WTC11 (cell line): ENCODE measurements at regions not wholly inside any gene's neighbourhood (a gene's known extent, or its start where the extent isn't known, plus 50 kb on each side); places are given as distances from the start of the nearest gene placed in this dataset.

ENCODE experiments used
- ATAC-seq: fragments of 200-7000 bp; cut with Tn5 transposase; 2 replicates; pipeline ENCODE4 v1.10.0; 2021; ENCODE audit warnings: mild to moderate bottlenecking, moderate library complexity
- CTCF ChIA-PET: fragments of 300-600 bp; sonication (Branson Sonifier 250); formaldehyde crosslinking; loops from one replicate; lab custom pipeline; 2021; ENCODE audit warnings: antibody characterized with exemption; lab: Charles Lee
- POLR2A ChIA-PET: fragments of 350-600 bp; sonication (Branson Sonifier 250); formaldehyde crosslinking; loops from one replicate; lab custom pipeline; 2021; ENCODE audit warnings: antibody characterized with exemption; lab: Charles Lee
- DNase-seq: peaks from one replicate; pipeline ENCODE4 v3.0.0; 2021; ENCODE audit warnings: low spot score
- H3K27ac Mint-ChIP-seq: 2 replicates; pipeline ENCODE4 v1.8.0; 2021; ENCODE audit warnings: mixed read lengths
- H3K27me3 Mint-ChIP-seq: 2 replicates; pipeline ENCODE4 v1.8.0; 2021; ENCODE audit warnings: low read depth, mild to moderate bottlenecking, moderate library complexity, mixed read lengths
- H3K36me3 Mint-ChIP-seq: 2 replicates; pipeline ENCODE4 v1.8.0; 2021; ENCODE audit warnings: mixed read lengths
- H3K4me1 Mint-ChIP-seq: 2 replicates; pipeline ENCODE4 v1.8.0; 2022; ENCODE audit warnings: mixed read lengths
- H3K4me3 Mint-ChIP-seq: 2 replicates; pipeline ENCODE4 v1.8.0; 2021; ENCODE audit warnings: mild to moderate bottlenecking, moderate library complexity, mixed read lengths
- H3K9me3 Mint-ChIP-seq: 2 replicates; pipeline ENCODE4 v1.8.0; 2021; ENCODE audit warnings: mixed read lengths
- AR ChIP-seq: fragments of 250-450 bp; sonication (Bioruptor Pico); IDR thresholded peaks from 2 replicates; pipeline ENCODE4 v1.9.0; 2021; ENCODE audit warnings: mild to moderate bottlenecking
- ATF1 ChIP-seq: sonication (generic); formaldehyde crosslinking; IDR thresholded peaks from 2 replicates; pipeline ENCODE4 v1.8.1; 2023; ENCODE audit warnings: mild to moderate bottlenecking, moderate library complexity, missing genetic modification reagents
- ATF2 ChIP-seq: sonication (generic); formaldehyde crosslinking; IDR thresholded peaks from 2 replicates; pipeline ENCODE4 v1.8.1; 2022; ENCODE audit warnings: low read depth, missing genetic modification reagents, borderline replicate concordance
- CREM ChIP-seq: sonication (generic); formaldehyde crosslinking; IDR thresholded peaks from 2 replicates; pipeline ENCODE4 v1.8.1; 2022; ENCODE audit warnings: mild to moderate bottlenecking, missing genetic modification reagents, moderate library complexity
- E2F1 ChIP-seq: sonication (generic); formaldehyde crosslinking; IDR thresholded peaks from 2 replicates; pipeline ENCODE4 v1.8.0; 2022; ENCODE audit warnings: mild to moderate bottlenecking, missing genetic modification reagents
- EMX1 ChIP-seq: fragments of 250-450 bp; sonication (Bioruptor Pico); IDR thresholded peaks from 2 replicates; pipeline ENCODE4 v1.8.0; 2021; ENCODE audit warnings: mild to moderate bottlenecking
- FOXK1 ChIP-seq: sonication (generic); formaldehyde crosslinking; IDR thresholded peaks from 2 replicates; pipeline ENCODE4 v1.8.0; 2022; ENCODE audit warnings: mild to moderate bottlenecking, moderate library complexity, missing genetic modification reagents
- FOXP4 ChIP-seq: sonication (generic); formaldehyde crosslinking; IDR thresholded peaks from 2 replicates; pipeline ENCODE4 v1.8.0; 2022; ENCODE audit warnings: mild to moderate bottlenecking, missing genetic modification reagents
- JAZF1 ChIP-seq: fragments of 250-450 bp; sonication (Bioruptor Pico); IDR thresholded peaks from 2 replicates; pipeline ENCODE4 v1.9.0; 2021; ENCODE audit warnings: moderate library complexity, mild to moderate bottlenecking, inconsistent platforms
- MLX ChIP-seq: sonication (generic); formaldehyde crosslinking; IDR thresholded peaks from 2 replicates; pipeline ENCODE4 v1.8.1; 2023; ENCODE audit warnings: mild to moderate bottlenecking, missing genetic modification reagents, moderate library complexity
- NR3C1 ChIP-seq: sonication (generic); formaldehyde crosslinking; conservative IDR thresholded peaks from 2 replicates; pipeline ENCODE4 v1.8.1; 2023; ENCODE audit warnings: low read depth, mild to moderate bottlenecking, missing genetic modification reagents
- PRDM15 ChIP-seq: sonication (generic); formaldehyde crosslinking; IDR thresholded peaks from 2 replicates; pipeline ENCODE4 v1.8.0; 2022; ENCODE audit warnings: missing genetic modification reagents
- SOX15 ChIP-seq: fragments of 250-450 bp; sonication (Bioruptor Pico); IDR thresholded peaks from 2 replicates; pipeline ENCODE4 v1.9.0; 2021; ENCODE audit warnings: mild to moderate bottlenecking
- ZBTB43 ChIP-seq: sonication (generic); formaldehyde crosslinking; IDR thresholded peaks from 2 replicates; pipeline ENCODE4 v1.8.1; 2023; ENCODE audit warnings: mild to moderate bottlenecking, missing genetic modification reagents
- ZNF121 ChIP-seq: sonication (generic); formaldehyde crosslinking; IDR thresholded peaks from 2 replicates; pipeline ENCODE4 v1.8.0; 2023; ENCODE audit warnings: missing genetic modification reagents
- ZNF138 ChIP-seq: sonication (generic); formaldehyde crosslinking; conservative IDR thresholded peaks from 2 replicates; pipeline ENCODE4 v1.8.1; 2022; ENCODE audit warnings: mild to moderate bottlenecking, moderate library complexity, missing genetic modification reagents
- ZNF219 ChIP-seq: sonication (generic); formaldehyde crosslinking; IDR thresholded peaks from 2 replicates; pipeline ENCODE4 v1.8.0; 2023; ENCODE audit warnings: missing genetic modification reagents, mild to moderate bottlenecking, borderline replicate concordance
- ZNF281 ChIP-seq: sonication (generic); formaldehyde crosslinking; IDR thresholded peaks from 2 replicates; pipeline ENCODE4 v1.8.0; 2023; ENCODE audit warnings: mild to moderate bottlenecking, missing genetic modification reagents

GRCh38 chr1:234752927-234753326 lies 142.9 kb upstream of the IRF2BP2 start (continued):
- TF ChIP-seq FOXP4 = no peak
- TF ChIP-seq NR3C1 = no peak
- TF ChIP-seq ZNF138 (CRISPR knock-in tag) = no peak
- no peak for TF ChIP-seq ZBTB43 (CRISPR knock-in tag)
- TF ChIP-seq PRDM15 (CRISPR knock-in tag) = no peak
- TF ChIP-seq ATF1 = no peak
- no peak for TF ChIP-seq ATF2
- no peak for TF ChIP-seq E2F1 (CRISPR knock-in tag)
- TF ChIP-seq JAZF1 = no peak

GRCh38 chr1:234751678-234752077 lies 141.7 kb upstream of the IRF2BP2 start:
- peaks cover 3% of the 10 kb centered on the region; the same call in 1 of the 2 replicates for H3K4me1 Mint-ChIP-seq
- TF ChIP-seq MLX (CRISPR knock-in tag) = no peak
- TF ChIP-seq SOX15 (CRISPR knock-in tag) = no peak
- no peak for TF ChIP-seq EMX1 (CRISPR knock-in tag)
- no peak for TF ChIP-seq FOXK1 (CRISPR knock-in tag)
- no peak for TF ChIP-seq ZNF219
- no peak for TF ChIP-seq CREM (CRISPR knock-in tag)
- TF ChIP-seq ZNF121 (CRISPR knock-in tag) = no peak
- TF ChIP-seq ZNF281 (CRISPR knock-in tag) = no peak
- no peak for TF ChIP-seq AR
- ATAC-seq (no peak), DNase-seq (no peak)
- no peaks in the 10 kb centered on the region for H3K9me3 Mint-ChIP-seq
- H3K36me3 Mint-ChIP-seq = no peaks in the 10 kb centered on the region
- H3K27ac Mint-ChIP-seq = no peak overlapping the region
- H3K4me3 Mint-ChIP-seq = no peak overlapping the region
- H3K27me3 Mint-ChIP-seq = peaks cover 2% of the 10 kb centered on the region; the same call in 1 of the 2 replicates
- ChIA-PET CTCF (interaction anchor here (0.6 kb wide), 1 partner anchor 142 kb away, joined by 3 read pairs; no protein-coding TSS in a partner anchor), POLR2A (interaction anchor here (0.6 to 1.0 kb wide), 2 partner anchors 24 to 28 kb away, joined by 4 to 6 read pairs; no protein-coding TSS in a partner anchor)
